Cerebellar cortex (tissue), 1 donor: ENCODE measurements at regions not wholly inside any gene's neighbourhood (a gene's known extent, or its start where the extent isn't known, plus 50 kb on each side); places are given as distances from the start of the nearest gene placed in this dataset.
"Not testable (repeated sequence)": the region's sequence is repeated elsewhere in the genome, so short reads cannot be mapped to it uniquely, and the experiment has no call there.

Experiments used
- DNase-seq: peaks from one replicate; pipeline ENCODE4 v3.0.0-alpha.2; 2015; ENCODE audit warnings: low spot score

DNA sequence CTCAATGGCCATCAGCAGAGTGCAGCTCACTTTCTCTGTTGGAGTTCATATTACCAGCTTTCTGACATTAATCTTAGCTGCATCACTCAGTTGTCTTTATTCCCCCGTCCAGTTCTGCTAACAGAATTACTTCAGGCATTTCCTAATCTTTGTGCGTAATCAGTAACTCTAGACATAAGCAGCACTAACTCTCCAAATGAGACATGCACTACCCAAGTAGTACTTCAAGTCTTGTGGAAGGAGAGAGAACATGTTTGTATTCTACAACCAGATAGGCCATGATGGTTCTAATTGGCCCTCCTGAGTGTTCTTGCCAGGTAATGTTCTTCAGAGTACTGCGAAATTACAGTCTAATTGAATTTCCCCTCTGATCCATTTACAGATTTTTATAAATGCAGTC lies 448.5 kb upstream of the RPS6KA3 start:
- DNase-seq, result no peak

DNA sequence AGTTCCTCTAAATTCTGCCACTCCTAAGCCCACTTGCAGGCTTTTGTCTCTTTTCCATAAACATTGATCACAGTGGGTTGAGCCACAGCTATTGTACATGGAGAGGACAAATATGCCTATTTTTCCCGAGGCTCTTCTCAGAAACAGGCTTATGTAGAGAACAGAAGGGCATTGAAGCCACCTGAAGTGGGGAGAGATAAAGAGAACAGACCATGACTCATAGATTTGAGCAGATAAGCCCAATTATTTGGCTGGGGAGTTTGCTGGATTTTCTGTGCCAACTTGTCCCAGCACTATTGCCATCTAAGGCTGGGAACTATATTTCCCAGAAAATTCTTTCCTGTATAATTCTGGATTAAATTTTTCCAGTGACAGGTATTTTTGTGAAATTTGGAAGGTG lies 446.1 kb upstream of the RPS6KA3 start:
- peak; percentile 47 for DNase-seq

DNA sequence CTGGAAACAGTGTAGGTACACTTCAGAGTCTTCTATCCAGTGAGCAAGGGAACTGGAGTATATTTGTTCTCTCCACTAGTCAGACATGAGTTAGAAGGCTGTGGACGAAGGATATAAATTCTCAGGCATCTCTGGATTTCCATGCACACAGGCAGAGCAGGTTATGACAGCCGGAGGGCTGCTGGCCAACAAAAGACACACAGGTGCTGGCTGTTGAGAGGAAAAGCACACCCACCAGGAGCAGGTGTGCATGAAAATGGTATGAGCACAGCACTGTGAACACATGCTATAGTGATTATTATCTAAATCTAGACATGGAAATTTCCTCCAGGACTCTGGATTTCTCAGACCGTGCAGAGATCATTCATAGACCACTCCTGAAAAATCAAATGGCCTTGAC lies 444.7 kb upstream of the RPS6KA3 start:
- peak; percentile 74 for DNase-seq

DNA sequence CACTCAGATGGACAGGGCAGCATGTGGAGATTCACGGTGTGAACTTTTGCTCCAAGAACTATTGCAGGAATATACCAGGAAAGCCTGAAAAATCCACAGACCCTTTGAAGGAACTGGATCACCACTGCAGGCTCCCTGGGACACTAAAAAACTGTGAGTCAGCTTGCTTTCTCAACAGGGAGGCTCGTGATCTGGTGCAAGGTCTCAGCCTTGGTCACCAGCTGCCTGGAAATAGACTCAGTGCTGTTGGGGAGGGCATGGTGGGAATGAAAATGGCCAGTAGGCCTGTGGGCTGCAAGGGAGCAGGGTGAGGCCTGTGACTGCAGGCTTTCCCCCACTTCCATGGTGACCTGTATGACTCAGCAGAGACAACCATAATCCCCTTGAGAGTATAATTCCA lies 426.4 kb upstream of the RPS6KA3 start:
- DNase-seq, result no peak

DNA sequence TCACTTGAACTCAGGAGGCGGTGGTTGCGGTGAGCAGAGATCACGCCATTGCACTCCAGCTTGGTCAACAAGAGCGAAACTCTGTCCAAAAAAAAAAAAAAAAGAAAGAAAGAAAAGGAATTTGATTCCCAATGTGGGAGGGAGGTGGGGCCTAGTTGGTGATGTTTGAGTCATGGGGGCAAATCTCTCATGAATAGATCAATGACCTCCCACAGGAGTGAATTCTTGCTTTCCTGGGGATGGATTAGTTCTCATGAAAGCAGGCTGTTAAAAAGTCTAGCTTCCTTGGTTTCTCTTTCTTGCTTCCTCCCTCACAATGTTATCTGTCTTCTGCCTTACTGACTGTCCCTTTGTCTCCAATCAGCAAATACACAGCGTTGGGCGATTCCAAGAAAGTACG lies 419.5 kb upstream of the RPS6KA3 start:
- DNase-seq, result no peak

DNA sequence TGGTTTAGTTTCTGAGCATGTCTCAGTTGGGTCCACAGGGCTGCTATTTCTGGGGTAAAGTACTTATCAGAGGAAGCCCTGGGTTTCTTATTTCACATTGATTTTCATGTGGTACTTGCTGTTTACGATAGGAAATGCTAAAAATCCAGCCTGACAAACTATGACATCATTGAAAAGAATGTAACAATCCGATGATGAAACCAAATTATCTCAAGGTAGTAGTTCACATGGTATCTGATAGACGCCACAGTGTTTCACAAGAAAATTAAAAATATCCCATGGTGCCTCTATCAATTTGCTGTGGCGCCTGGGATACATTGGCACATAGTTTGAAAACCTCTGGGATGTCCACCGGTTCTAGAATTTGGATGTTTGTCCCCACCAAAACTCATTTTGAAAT lies 418.9 kb upstream of the RPS6KA3 start:
- DNase-seq, result no peak

DNA sequence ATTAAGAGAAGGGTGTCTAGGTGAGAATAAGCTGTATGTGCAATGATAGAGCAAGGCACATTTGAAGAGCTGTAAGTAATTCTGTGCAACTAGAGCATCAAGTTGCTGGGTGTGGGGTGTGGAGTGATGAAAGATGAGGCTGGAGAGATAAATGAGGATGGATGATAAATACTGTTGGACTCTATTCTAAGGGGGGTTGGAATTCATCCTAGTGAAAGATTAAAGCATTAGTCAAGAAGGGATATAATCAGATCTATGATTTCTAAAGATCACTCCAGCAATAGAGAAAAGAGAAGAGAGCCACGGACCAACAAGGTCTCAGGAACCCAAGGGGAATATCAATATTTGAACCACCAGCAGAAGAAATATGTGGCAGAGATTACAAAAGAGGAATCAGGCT lies 415.0 kb upstream of the RPS6KA3 start:
- DNase-seq, result no peak

DNA sequence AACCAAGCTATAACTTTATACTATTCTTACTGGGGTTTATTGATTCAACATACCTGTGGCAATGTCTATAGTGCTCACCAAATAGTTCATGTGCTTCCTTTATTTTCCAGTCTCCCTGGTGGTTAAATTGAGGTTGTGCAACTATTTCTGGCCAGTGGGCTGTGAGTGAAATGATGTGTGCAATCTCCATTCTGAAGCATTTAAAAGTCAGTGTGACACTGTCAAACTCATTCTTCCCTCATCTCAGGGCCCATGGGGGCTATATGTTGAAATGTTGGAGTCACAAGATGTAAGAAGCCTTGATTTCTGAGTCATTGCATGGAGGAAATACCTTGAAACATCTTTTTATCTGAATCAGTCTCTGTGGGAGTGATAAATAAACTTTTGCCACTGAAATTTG lies 414.3 kb upstream of the RPS6KA3 start:
- DNase-seq, result no peak

DNA sequence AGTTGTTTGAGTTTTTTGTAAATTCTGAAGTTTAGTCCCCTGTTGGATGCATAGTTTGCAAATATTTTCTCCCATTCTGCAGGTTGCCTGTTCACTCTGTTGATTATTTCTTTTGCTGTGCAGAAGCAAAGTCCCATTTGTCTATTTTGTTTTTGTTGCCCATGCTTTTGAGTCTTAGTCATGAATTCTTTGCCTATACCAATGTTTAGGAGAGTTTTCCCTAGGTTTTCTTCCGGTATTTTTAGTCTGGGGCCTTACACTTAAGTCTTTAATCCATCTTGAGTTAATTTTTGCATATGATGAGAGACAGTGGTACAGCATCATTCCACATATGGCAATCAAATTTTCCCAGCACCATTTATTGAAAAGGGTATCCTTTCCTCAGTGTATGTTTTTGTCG lies 405.8 kb upstream of the RPS6KA3 start:
- DNase-seq, result no peak

DNA sequence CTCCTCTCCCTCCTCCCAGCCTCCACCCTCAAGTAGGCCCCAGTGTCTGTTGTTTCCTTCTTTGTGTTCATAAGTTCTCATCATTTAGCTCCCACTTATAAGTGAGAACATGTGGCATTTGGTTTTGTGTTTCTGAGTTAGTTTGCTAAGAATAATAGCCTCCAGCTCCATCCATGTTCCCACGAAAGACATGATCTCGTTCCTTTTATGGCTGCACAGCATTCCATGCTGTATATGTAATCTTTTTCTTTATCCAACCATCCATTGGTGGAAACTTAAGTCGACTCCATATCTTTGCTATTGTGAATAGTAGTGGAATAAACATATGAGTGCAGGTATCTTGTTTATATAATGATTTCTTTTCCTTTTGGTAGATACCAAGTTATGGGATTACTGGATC lies 405.0 kb upstream of the RPS6KA3 start:
- not testable (repeated sequence) for DNase-seq

DNA sequence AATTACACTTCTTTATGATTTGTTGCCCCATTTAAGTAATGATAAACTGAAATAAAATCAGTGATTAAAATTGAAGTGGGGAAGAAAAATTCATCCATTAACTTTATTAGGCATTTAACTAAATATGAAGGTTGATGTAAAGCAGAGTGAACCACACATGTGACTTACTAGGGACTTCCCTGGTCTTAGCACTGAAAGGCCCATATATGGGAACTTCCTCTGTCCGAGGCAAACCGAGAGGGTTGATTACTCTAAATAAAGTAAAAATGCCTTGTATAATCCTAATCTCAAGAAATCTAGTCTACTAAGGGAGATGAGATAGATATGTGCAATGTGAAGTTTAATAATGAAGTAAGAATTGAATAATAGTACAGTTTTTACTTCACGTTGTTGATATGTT lies 403.9 kb upstream of the RPS6KA3 start:
- no peak for DNase-seq

DNA sequence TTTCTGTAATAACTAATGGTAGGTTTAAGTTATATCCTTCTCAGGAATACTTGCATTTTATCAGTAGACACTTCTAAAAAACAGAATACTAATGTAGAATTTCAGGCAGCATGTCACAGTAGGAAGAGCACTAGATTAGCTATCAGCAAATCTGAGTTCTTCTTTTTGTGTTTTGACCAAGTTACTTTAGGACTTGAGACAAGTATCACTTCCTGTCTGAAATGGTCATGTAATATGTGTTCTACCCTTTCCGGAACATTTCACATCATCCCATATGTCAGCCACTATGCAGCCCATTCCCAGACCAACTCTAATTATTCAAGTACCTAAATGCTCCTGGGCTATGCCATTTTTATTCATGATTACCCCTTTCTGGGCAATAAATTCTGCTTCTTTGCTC lies 401.8 kb upstream of the RPS6KA3 start:
- no peak for DNase-seq

DNA sequence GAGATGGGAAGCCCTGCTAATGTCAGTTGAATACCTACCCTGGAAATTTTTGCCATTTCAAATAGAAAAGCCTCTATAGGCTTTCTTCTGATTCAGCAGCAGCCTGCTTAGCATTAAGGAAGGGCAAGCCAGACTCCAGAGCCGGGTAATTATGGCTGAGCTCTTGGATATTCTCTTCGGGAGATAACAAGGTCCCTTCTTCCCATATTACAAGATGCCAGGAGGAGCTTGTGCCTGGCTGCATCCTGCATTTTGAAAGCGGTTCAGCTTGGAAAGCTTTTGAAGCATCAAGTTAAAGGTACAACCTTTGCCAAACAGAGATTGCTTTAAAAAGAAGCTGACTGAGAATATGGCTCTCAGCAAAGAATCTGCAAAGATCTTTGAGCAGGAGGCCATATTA lies 399.6 kb upstream of the RPS6KA3 start:
- DNase-seq, result peak; percentile 51

DNA sequence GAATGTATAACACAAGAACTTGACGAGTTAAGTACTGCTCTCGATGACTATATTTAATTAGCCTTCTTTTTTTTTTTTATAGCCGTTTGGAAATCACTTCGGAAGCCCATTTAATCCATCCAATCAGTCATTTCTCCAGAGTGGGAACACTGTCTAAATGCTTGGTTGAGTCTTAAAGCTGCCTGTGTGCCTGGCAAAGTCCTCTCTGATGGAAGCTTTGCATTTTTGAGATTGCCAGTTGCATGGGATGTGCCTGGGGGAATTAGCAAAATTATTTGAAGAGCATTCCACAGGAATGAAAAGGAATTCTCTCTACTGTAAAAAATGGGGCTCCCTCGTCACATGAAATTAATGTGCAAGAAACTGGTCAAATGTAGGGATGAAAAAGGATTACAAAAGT lies 398.8 kb upstream of the RPS6KA3 start:
- DNase-seq, result peak; percentile 40

DNA sequence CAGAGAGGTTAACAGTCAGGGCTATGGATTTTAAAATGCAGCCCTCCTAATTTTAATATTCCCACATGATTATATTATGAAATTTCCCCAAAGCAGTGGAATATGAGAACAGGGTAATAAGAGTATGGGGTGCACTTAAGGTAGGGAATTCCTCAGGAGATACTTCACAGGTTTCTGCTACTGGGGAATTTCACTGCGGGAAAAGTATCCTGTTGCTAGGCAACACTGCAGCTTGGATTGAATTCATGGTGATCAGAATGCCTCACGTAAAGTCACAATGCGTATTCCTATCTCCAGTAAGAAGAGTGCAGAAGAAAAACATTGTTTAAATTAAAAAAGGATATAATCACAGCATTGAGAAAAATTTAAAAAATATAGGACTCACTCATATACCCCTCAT lies 398.1 kb upstream of the RPS6KA3 start:
- DNase-seq, result peak; percentile 77

DNA sequence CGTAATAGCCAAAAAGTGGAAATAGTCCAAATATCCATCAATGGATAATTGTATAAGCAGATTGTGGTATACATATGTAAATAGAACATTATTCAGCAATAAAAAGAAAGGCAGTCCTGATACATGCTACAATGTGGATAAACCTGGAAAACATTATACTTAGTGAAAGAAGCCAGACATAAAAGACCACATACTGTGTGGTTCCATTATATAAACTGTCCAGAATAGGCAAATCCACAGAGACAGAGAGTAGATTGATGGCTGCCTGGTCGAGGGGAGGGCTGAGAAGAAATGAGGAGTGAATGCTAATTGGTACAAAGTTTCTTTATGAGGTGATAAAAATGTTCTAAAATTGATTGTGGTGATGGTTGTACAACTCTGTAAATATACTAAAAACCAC lies 397.4 kb upstream of the RPS6KA3 start:
- DNase-seq, result no peak

DNA sequence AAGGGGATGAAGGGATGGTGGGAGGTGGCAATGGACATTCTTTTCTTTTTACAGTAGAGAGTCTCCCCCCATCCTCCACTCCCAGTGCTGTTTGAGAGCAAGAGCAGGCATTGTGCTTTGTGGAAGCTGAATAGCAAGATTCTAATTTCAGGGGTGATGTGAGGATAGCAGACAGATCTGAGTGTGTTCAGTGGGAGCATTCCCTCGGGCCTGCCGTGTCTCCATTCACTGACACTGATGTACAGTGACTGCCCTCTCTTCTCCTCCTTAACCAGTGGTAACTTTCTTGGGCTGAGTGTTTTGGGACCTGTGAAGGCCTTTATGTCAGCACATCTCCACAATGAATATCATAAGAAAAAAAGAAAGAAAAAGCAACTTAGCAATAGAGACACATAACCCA lies 396.6 kb upstream of the RPS6KA3 start:
- peak; percentile 10 for DNase-seq

DNA sequence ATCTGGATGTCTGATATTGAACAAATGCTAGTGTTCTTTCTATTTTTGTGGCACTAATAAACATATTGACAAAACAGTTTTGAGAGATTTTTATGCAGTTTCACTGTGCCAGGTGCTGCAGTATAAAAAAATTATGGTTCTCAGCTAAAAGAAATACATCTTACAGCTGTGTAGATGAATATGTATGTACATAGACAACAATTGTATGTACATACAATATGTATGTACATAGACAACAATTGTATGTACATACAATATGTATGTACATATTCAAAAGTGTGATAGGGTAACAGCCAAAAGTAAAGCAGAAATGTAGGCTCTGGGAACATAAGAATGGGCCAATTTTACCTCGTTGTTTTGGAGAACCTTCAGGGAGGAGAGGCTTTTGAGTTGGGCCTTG lies 390.0 kb upstream of the RPS6KA3 start:
- DNase-seq, result no peak

DNA sequence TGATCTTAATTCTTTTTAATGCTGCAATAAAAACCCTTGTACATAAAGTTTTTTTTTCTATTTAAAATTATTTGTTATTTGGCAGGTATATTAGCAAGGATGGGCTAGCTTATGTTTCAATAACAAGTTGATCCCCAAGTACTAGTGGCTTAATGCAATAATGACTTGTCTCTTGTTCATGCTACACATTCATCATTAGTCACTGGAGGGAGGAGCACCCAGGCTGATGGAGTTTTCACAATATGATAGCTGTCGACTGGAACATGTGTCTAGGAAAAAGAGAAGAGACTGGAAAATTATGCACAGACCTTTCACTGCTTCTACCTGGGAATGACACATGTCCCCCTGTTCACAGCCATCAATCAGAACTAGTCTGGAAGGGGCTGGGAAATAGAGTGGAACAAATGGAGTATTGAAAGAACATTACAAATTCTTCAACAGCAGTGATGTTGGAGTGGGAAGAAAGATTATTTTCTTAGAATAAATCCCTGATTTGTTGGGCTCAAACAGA lies 387.9 kb upstream of the RPS6KA3 start:
- DNase-seq, result no peak

DNA sequence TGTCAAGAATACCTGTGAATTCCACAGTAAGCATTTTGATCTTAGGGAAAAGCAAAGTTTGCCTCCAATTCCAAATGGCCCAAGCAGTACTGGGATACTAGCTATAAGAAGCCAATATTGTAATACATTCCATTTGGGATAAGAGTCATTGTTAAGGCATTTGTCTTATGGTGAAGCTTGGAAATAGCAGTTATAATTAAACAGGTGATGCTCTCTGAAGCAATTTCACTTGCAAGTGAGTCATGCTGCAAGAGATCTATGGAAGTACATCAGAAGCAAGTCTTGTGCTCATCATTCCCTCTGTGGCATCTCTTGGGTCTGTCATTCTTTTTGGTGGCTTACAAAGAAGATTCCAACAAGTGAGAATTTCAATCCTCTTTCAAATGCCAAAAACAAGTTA lies 386.4 kb upstream of the RPS6KA3 start:
- DNase-seq, result no peak

DNA sequence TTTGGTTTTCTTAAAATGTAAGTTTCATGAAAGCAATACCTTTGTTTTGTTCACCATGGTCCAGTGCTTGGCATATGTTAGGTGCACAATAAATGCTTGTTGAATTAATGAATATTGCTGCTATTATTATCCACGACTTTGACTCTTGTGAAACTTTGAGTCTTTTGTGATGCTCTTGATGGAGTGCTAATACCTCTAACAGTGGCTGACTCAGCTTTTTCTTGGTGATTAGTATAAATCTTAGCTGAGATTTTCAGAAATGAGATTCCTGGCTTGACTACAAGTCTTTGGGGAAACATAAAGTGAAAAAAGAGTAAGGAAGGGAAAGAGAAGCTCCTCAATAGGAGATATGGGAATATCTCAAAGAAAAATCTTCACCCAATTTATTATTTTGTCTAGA lies 375.2 kb upstream of the RPS6KA3 start:
- no peak for DNase-seq

DNA sequence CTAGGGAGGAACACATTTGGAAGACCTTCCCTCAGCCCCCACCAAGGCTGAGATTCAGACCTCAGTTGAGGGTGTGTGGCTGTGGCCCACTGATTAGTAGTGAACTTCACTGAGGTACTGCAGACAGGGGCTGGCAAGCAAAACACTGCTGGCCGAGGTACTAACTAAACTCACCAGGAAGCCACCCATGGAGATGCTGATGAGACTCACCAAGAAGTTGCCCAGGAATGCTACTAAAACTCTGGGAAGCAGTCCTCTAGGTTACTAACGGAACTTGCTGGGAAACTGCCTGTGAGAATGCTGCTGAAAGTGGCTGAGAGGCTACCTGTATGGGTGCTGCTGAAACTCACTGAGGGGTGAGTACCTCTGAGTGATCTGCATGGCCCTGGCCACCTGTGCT lies 372.4 kb upstream of the RPS6KA3 start:
- DNase-seq, result no peak

DNA sequence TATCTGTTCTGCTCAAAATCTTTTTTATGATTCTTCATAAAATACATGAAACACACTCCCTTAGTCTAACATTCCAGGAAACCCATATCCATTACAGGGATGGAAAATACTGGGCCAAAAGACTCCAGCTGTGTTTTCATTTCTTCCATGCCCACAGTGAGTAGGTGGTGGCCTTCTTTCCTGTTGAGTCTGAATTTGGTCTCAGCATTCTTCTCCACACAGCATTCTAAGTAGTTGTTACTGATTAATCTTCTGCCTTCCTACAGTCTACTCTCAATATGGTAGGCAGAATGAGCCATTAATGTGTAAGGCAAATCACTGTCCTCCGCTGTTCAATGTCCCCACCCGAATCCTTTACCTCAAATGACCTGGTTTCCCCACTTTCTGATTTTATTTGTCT lies 370.6 kb upstream of the RPS6KA3 start:
- no peak for DNase-seq

DNA sequence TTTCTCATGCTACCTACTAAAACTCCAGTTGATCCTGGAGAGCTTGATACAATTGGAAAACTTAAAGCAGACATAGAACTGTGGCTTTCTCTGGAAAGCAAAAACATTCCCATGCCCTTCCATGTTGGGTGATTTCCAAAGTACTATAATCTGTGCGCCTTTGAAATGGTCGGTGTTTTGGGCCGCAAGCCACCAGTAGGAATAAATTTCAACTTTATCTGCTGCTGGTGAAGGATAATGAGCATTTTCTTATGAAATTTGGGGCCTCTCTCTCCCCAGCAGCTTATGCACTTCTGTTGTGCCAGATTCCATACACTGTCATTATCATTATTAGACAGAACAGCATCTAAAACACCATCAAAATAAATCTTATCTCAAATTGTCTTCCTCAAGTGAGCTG lies 366.7 kb upstream of the RPS6KA3 start:
- DNase-seq, result no peak

DNA sequence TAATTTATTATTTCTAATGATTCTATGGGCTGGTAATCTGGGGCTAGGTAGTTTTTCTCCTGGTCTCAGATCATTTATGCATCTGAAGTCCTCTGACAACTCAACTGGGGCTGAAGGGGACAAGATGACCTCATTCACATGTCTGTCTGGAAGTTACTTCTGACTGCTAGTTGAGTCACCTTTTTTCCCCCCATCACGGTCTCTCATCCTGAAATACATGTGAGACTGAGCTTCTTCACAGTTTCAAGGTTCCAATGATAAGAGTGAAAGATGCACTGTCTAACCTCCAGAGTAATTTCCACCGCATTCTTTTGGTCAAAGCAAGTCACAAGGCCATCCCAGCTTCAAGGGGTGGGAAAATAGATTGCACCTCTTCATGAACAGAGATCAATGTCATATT lies 356.7 kb upstream of the RPS6KA3 start:
- DNase-seq, result no peak
